Neural cell (in vitro differentiated cells): ENCODE measurements at regions not wholly inside any gene's neighbourhood (a gene's known extent, or its start where the extent isn't known, plus 50 kb on each side); places are given as distances from the start of the nearest gene placed in this dataset.

Experiments used
- H2AFZ ChIP-seq: fragments of 200-600, 300-800 bp; sonication (generic), shearing (Covaris generic); 2 replicates; pipeline ENCODE4 v1.6.0; 2014; ENCODE audit warnings: low read depth, mild to moderate bottlenecking, antibody characterized with exemption, low read length, moderate library complexity
- H3F3A ChIP-seq: fragments of 200-600 bp; shearing (Covaris generic); 2 replicates; pipeline ENCODE4 v1.6.1; 2016; ENCODE audit warnings: mild to moderate bottlenecking, moderate library complexity, mixed read lengths, antibody characterized with exemption, low read length; ENCODE audit not compliant: insufficient read depth, poor library complexity, severe bottlenecking
- H3K27ac ChIP-seq: fragments of 200-600, 300-800 bp; sonication (generic), shearing (Covaris generic); 2 replicates; pipeline ENCODE4 v1.5.1; 2014; ENCODE audit warnings: mild to moderate bottlenecking, low read length, moderate library complexity
- H3K27me3 ChIP-seq: fragments of 300-800, 200-600 bp; sonication (generic), shearing (Covaris generic); 2 replicates; pipeline ENCODE4 v1.6.0; 2014; ENCODE audit warnings: mild to moderate bottlenecking, low read depth, low read length, moderate library complexity; ENCODE audit not compliant: insufficient read depth
- H3K36me3 ChIP-seq: fragments of 300-800, 200-600 bp; sonication (generic), shearing (Covaris generic); 2 replicates; pipeline ENCODE4 v1.5.1; 2014; ENCODE audit warnings: mild to moderate bottlenecking, antibody characterized with exemption, low read length, moderate library complexity; ENCODE audit not compliant: insufficient read depth
- H3K4me2 ChIP-seq: fragments of 300-800, 200-600 bp; sonication (generic), shearing (Covaris generic); 2 replicates; pipeline ENCODE4 v1.6.0; 2014; ENCODE audit warnings: mild to moderate bottlenecking, low read length
- H3K4me3 ChIP-seq: fragments of 300-800, 200-600 bp; sonication (generic), shearing (Covaris generic); 2 replicates; pipeline ENCODE4 v1.5.1; 2014; ENCODE audit warnings: mild to moderate bottlenecking, low read length, moderate library complexity
- H3K79me2 ChIP-seq: fragments of 200-600 bp; shearing (Covaris generic); replicated peaks from 2 replicates; pipeline ENCODE4 v1.6.0; 2014; ENCODE audit warnings: mild to moderate bottlenecking, low read length, moderate library complexity; ENCODE audit not compliant: insufficient read depth
- H3K9ac ChIP-seq: fragments of 300-800, 200-600 bp; sonication (generic), shearing (Covaris generic); 2 replicates; pipeline ENCODE4 v1.6.1; 2016; ENCODE audit warnings: mild to moderate bottlenecking, low read length, mixed read lengths
- H3K9me2 ChIP-seq: fragments of 200-600 bp; shearing (Covaris generic); 2 replicates; pipeline ENCODE4 v1.6.1; 2016; ENCODE audit warnings: mild to moderate bottlenecking, low read length, mixed read lengths; ENCODE audit not compliant: insufficient read depth
- H3K9me3 ChIP-seq: fragments of 200-600, 300-800 bp; sonication (generic), shearing (Covaris generic); 2 replicates; pipeline ENCODE4 v1.6.1; 2016; ENCODE audit warnings: mild to moderate bottlenecking, mixed run types, low read length, moderate library complexity, mixed read lengths
- H4K20me1 ChIP-seq: fragments of 200-600 bp; shearing (Covaris generic); 2 replicates; pipeline ENCODE4 v1.6.1; 2016; ENCODE audit warnings: mild to moderate bottlenecking, mixed run types; ENCODE audit not compliant: insufficient read depth
- CTCF ChIP-seq: fragments of 450-650 bp; IDR thresholded peaks from 2 replicates; pipeline ENCODE4 v1.5.1; 2014; ENCODE audit warnings: antibody characterized with exemption, mild to moderate bottlenecking, moderate library complexity; ENCODE audit not compliant: poor library complexity, severe bottlenecking
- EP300 ChIP-seq: fragments of 450-650 bp; conservative IDR thresholded peaks from 2 replicates; pipeline ENCODE4 v1.6.1; 2014; ENCODE audit warnings: antibody characterized with exemption, mild to moderate bottlenecking, moderate library complexity; ENCODE audit not compliant: poor library complexity, severe bottlenecking
- EZH2 ChIP-seq: fragments of 200-600, 300-800 bp; shearing (Covaris generic), sonication (generic); IDR thresholded peaks from 2 replicates; pipeline ENCODE4 v1.6.1; 2014; ENCODE audit warnings: antibody characterized with exemption, low read length, borderline replicate concordance, mild to moderate bottlenecking; ENCODE audit not compliant: insufficient read depth, poor library complexity, severe bottlenecking
- MXI1 ChIP-seq: fragments of 450-650 bp; conservative IDR thresholded peaks from 2 replicates; pipeline ENCODE4 v1.6.1; 2014; ENCODE audit warnings: antibody characterized with exemption, mild to moderate bottlenecking; ENCODE audit not compliant: poor library complexity, severe bottlenecking
- POLR2AphosphoS5 ChIP-seq: IDR thresholded peaks from 2 replicates; pipeline ENCODE4 v1.6.1; 2012
- RAD21 ChIP-seq: fragments of 450-650 bp; conservative IDR thresholded peaks from 2 replicates; pipeline ENCODE4 v1.6.1; 2014; ENCODE audit warnings: antibody characterized with exemption, mild to moderate bottlenecking, moderate library complexity
- REST ChIP-seq: IDR thresholded peaks from 2 replicates; pipeline ENCODE4 v1.6.1; 2012; ENCODE audit warnings: borderline replicate concordance
- SMC3 ChIP-seq: fragments of 450-650 bp; conservative IDR thresholded peaks from 2 replicates; pipeline ENCODE4 v1.6.1; 2014; ENCODE audit warnings: antibody characterized with exemption, mild to moderate bottlenecking, moderate library complexity; ENCODE audit not compliant: poor library complexity
- TAF1 ChIP-seq: IDR thresholded peaks from 2 replicates; pipeline ENCODE4 v1.6.1; 2012; ENCODE audit warnings: low read depth

DNA sequence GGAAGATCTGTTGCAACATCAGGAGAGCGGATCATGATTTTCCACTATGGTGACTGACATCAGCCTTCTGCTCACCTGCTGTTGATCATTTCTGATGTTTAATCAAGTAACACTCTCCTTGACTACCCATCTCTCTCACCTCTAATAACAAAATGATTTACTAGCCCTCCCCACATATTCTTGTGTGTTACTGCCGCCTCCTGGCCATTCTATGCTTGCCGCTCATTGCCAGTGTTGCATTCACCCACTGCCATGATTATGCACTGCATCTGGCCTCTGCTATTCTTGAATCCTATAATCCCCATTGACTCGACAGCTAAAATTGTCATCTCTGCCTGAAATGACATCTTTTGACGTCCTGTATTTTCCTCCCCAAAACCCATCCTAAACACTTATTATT is 113.8 kb downstream of the RERGL start:
- peak; percentile 42 for TF ChIP-seq SMC3
- no peak for TF ChIP-seq EP300
- TF ChIP-seq RAD21, result peak; percentile 51
- TF ChIP-seq CTCF, result peak; percentile 57
- no peak for TF ChIP-seq REST

GRCh38 chr12:17975763-17976162 is 114.2 kb downstream of the RERGL start:
- no peak overlapping the region for H3K27ac ChIP-seq
- H3K4me2 ChIP-seq, result no peak overlapping the region
- no peaks in the 10 kb centered on the region for H3K9me3 ChIP-seq
- H3K79me2 ChIP-seq, result no peaks in the 10 kb centered on the region
- H3K9ac ChIP-seq, result no peak overlapping the region
- no peak overlapping the region for H2AFZ ChIP-seq
- no peaks in the 10 kb centered on the region for H4K20me1 ChIP-seq
- H3K27me3 ChIP-seq, result no peaks in the 10 kb centered on the region
- TF ChIP-seq RAD21 (no peak), POLR2AphosphoS5 (no peak), REST (no peak), SMC3 (no peak), TAF1 (no peak), CTCF (no peak), MXI1 (no peak), EZH2 (no peak), EP300 (no peak)
- no peaks in the 10 kb centered on the region for H3F3A ChIP-seq
- H3K36me3 ChIP-seq, result no peaks in the 10 kb centered on the region
- no peaks in the 10 kb centered on the region for H3K9me2 ChIP-seq
- H3K4me3 ChIP-seq, result no peak overlapping the region

More for the DNA sequence above, 113.8 kb downstream of the RERGL start:
- Histone ChIP-seq H3K9ac (no peak overlapping the region), H3K9me2 (no peaks in the 10 kb centered on the region), H3K4me3 (no peak overlapping the region), H3K27ac (no peak overlapping the region), H3K4me2 (no peak overlapping the region), H2AFZ (no peak overlapping the region), H3K27me3 (no peaks in the 10 kb centered on the region), H3K36me3 (no peaks in the 10 kb centered on the region), H3K79me2 (no peaks in the 10 kb centered on the region), H3K9me3 (no peaks in the 10 kb centered on the region), H4K20me1 (no peaks in the 10 kb centered on the region), H3F3A (no peaks in the 10 kb centered on the region)
